ENCODE measurements at regions not wholly inside any gene's neighbourhood (a gene's known extent, or its start where the extent isn't known, plus 50 kb on each side); places are given as distances from the start of the nearest gene placed in this dataset.
"Not testable (repeated sequence)": the region's sequence is repeated elsewhere in the genome, so short reads cannot be mapped to it uniquely, and the experiment has no call there.

GRCh38 chr16:87160701-87161337, 156.4 kb downstream of the C16orf95 start:
- in situ Hi-C loops (cut with HindIII; ENCODE audit: low pct_unique_long_range_greater_than_20kb, low sequenced_read_pairs), result no loop called here
- no peak for DNase-seq (ENCODE audit: low read depth, low spot score)

GRCh38 chr16:87161410-87161809, 155.8 kb downstream of the C16orf95 start:
- DNase-seq (ENCODE audit: low read depth, low spot score); in situ Hi-C loops (cut with HindIII; ENCODE audit: low pct_unique_long_range_greater_than_20kb, low sequenced_read_pairs): not testable (repeated sequence)

- DNase-seq (ENCODE audit: low read depth, low spot score), result no peak
- in situ Hi-C loops (cut with HindIII; ENCODE audit: low pct_unique_long_range_greater_than_20kb, low sequenced_read_pairs), result no loop called here
These were observed 155.1 kb downstream of the C16orf95 start for GRCh38 chr16:87161822-87162676.

GRCh38 chr16:87162799-87163198, 154.4 kb downstream of the C16orf95 start:
- DNase-seq (ENCODE audit: low read depth, low spot score); in situ Hi-C loops (cut with HindIII; ENCODE audit: low pct_unique_long_range_greater_than_20kb, low sequenced_read_pairs): not testable (repeated sequence)

GRCh38 chr16:87163637-87164036, 153.6 kb downstream of the C16orf95 start:
- peak; percentile 11 for DNase-seq (ENCODE audit: low read depth, low spot score)
- in situ Hi-C loops (cut with HindIII; ENCODE audit: low pct_unique_long_range_greater_than_20kb, low sequenced_read_pairs), result no loop called here

- no peak for DNase-seq (ENCODE audit: low read depth, low spot score)
- in situ Hi-C loops (cut with HindIII; ENCODE audit: low pct_unique_long_range_greater_than_20kb, low sequenced_read_pairs), result no loop called here
These were observed 152.0 kb downstream of the C16orf95 start for GRCh38 chr16:87165151-87165550.

- in situ Hi-C loops (cut with HindIII; ENCODE audit: low pct_unique_long_range_greater_than_20kb, low sequenced_read_pairs), result no loop called here
- DNase-seq (ENCODE audit: low read depth, low spot score), result no peak
These were observed 151.3 kb downstream of the C16orf95 start for GRCh38 chr16:87165885-87166284.

GRCh38 chr16:87166321-87166720, 150.9 kb downstream of the C16orf95 start:
- in situ Hi-C loops (cut with HindIII; ENCODE audit: low pct_unique_long_range_greater_than_20kb, low sequenced_read_pairs), result no loop called here
- no peak for DNase-seq (ENCODE audit: low read depth, low spot score)

GRCh38 chr16:87166934-87167333, 150.3 kb downstream of the C16orf95 start:
- in situ Hi-C loops (cut with HindIII; ENCODE audit: low pct_unique_long_range_greater_than_20kb, low sequenced_read_pairs), result no loop called here
- DNase-seq (ENCODE audit: low read depth, low spot score), result no peak

- in situ Hi-C loops (cut with HindIII; ENCODE audit: low pct_unique_long_range_greater_than_20kb, low sequenced_read_pairs), result no loop called here
- peak; percentile 50 for DNase-seq (ENCODE audit: low read depth, low spot score)
These were observed 147.6 kb downstream of the C16orf95 start for GRCh38 chr16:87169509-87169995.

GRCh38 chr16:87170310-87170709, 146.9 kb downstream of the C16orf95 start:
- DNase-seq (ENCODE audit: low read depth, low spot score), result no peak
- in situ Hi-C loops (cut with HindIII; ENCODE audit: low pct_unique_long_range_greater_than_20kb, low sequenced_read_pairs), result no loop called here

GRCh38 chr16:87171723-87172122, 145.5 kb downstream of the C16orf95 start:
- no peak for DNase-seq (ENCODE audit: low read depth, low spot score)
- in situ Hi-C loops (cut with HindIII; ENCODE audit: low pct_unique_long_range_greater_than_20kb, low sequenced_read_pairs), result no loop called here

GRCh38 chr16:87172632-87173031, 144.6 kb downstream of the C16orf95 start:
- peak; percentile 23 for DNase-seq (ENCODE audit: low read depth, low spot score)
- in situ Hi-C loops (cut with HindIII; ENCODE audit: low pct_unique_long_range_greater_than_20kb, low sequenced_read_pairs), result no loop called here

GRCh38 chr16:87173294-87173893, 143.8 kb downstream of the C16orf95 start:
- no peak for DNase-seq (ENCODE audit: low read depth, low spot score)
- in situ Hi-C loops (cut with HindIII; ENCODE audit: low pct_unique_long_range_greater_than_20kb, low sequenced_read_pairs), result no loop called here

- in situ Hi-C loops (cut with HindIII; ENCODE audit: low pct_unique_long_range_greater_than_20kb, low sequenced_read_pairs), result no loop called here
- no peak for DNase-seq (ENCODE audit: low read depth, low spot score)
These were observed 143.1 kb downstream of the C16orf95 start for GRCh38 chr16:87174061-87174460.

- in situ Hi-C loops (cut with HindIII; ENCODE audit: low pct_unique_long_range_greater_than_20kb, low sequenced_read_pairs), result no loop called here
- DNase-seq (ENCODE audit: low read depth, low spot score), result no peak
These were observed 140.5 kb downstream of the C16orf95 start for GRCh38 chr16:87176735-87177134.

- no peak for DNase-seq (ENCODE audit: low read depth, low spot score)
- in situ Hi-C loops (cut with HindIII; ENCODE audit: low pct_unique_long_range_greater_than_20kb, low sequenced_read_pairs), result no loop called here
These were observed 139.5 kb downstream of the C16orf95 start for GRCh38 chr16:87177673-87178072.

- no peak for DNase-seq (ENCODE audit: low read depth, low spot score)
- in situ Hi-C loops (cut with HindIII; ENCODE audit: low pct_unique_long_range_greater_than_20kb, low sequenced_read_pairs), result no loop called here
These were observed 138.9 kb downstream of the C16orf95 start for GRCh38 chr16:87178177-87178863.

Data from SK-MEL-5 (cell line).